Loucy (cell line): ENCODE measurements at regions not wholly inside any gene's neighbourhood (a gene's known extent, or its start where the extent isn't known, plus 50 kb on each side); places are given as distances from the start of the nearest gene placed in this dataset.

Experiments used
- EZH2phosphoT487 ChIP-seq: fragments of 200-600 bp; IDR thresholded peaks from 2 replicates; pipeline ENCODE4 v1.6.1; 2018; ENCODE audit warnings: antibody characterized with exemption, mild to moderate bottlenecking, moderate library complexity, borderline replicate concordance
- TF ChIP-seq, protein P1 (sequence below): fragments of 200-600 bp; sonication (generic); conservative IDR thresholded peaks from 2 replicates; pipeline ENCODE4 v1.5.1; 2014; ENCODE audit warnings: mild to moderate bottlenecking, antibody characterized with exemption, low read length

DNA sequence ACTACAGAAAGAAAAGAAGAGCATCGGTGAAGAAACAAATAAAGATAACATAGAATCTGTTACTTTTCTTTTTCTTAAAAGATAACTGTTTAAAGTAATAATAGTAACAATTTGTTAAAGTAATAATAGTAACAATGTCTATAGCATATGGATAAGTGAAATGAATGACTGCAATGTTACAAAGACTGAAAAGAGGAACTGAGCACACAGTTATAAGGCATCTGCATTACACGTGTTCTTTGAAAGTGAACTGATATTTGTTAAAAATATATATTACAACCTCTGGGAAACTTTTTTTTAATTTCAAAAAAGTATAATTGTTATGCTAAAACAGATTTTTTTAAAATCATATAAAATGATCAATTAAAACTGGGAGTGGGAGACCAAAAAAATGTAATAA lies 88.4 kb upstream of the FST start:
- TF ChIP-seq, protein P1, sequence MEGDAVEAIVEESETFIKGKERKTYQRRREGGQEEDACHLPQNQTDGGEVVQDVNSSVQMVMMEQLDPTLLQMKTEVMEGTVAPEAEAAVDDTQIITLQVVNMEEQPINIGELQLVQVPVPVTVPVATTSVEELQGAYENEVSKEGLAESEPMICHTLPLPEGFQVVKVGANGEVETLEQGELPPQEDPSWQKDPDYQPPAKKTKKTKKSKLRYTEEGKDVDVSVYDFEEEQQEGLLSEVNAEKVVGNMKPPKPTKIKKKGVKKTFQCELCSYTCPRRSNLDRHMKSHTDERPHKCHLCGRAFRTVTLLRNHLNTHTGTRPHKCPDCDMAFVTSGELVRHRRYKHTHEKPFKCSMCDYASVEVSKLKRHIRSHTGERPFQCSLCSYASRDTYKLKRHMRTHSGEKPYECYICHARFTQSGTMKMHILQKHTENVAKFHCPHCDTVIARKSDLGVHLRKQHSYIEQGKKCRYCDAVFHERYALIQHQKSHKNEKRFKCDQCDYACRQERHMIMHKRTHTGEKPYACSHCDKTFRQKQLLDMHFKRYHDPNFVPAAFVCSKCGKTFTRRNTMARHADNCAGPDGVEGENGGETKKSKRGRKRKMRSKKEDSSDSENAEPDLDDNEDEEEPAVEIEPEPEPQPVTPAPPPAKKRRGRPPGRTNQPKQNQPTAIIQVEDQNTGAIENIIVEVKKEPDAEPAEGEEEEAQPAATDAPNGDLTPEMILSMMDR = no peak
- no peak for TF ChIP-seq EZH2phosphoT487
